ENCODE measurements at regions not wholly inside any gene's neighbourhood (a gene's known extent, or its start where the extent isn't known, plus 50 kb on each side); places are given as distances from the start of the nearest gene placed in this dataset.
"Not testable (repeated sequence)": the region's sequence is repeated elsewhere in the genome, so short reads cannot be mapped to it uniquely, and the experiment has no call there.

GRCh38 chr16:31975826-31976419, 102.3 kb downstream of the ZNF267 start:
- DNase-seq (ENCODE audit: extremely low read depth in 1 of 2, low read depth in 1 of 2) = not testable (repeated sequence)

- not testable (repeated sequence) for DNase-seq (ENCODE audit: extremely low read depth in 1 of 2, low read depth in 1 of 2)
These were observed 104.9 kb downstream of the ZNF267 start for GRCh38 chr16:31978463-31978862.

GRCh38 chr16:31981739-31982138, 108.1 kb downstream of the ZNF267 start:
- not testable (repeated sequence) for DNase-seq (ENCODE audit: extremely low read depth in 1 of 2, low read depth in 1 of 2)

- DNase-seq (ENCODE audit: extremely low read depth in 1 of 2, low read depth in 1 of 2) = not testable (repeated sequence)
These were observed 109.4 kb downstream of the ZNF267 start for GRCh38 chr16:31982986-31983385.

- not testable (repeated sequence) for DNase-seq (ENCODE audit: extremely low read depth in 1 of 2, low read depth in 1 of 2)
These were observed 110.1 kb downstream of the ZNF267 start for GRCh38 chr16:31983666-31984065.

GRCh38 chr16:31986895-31987294, 113.3 kb downstream of the ZNF267 start:
- DNase-seq (ENCODE audit: extremely low read depth in 1 of 2, low read depth in 1 of 2) = not testable (repeated sequence)

- DNase-seq (ENCODE audit: extremely low read depth in 1 of 2, low read depth in 1 of 2) = peak in 1 of 2 donors; percentile 6
These were observed 115.3 kb downstream of the ZNF267 start for GRCh38 chr16:31988595-31989581.

- not testable (repeated sequence) for DNase-seq (ENCODE audit: extremely low read depth in 1 of 2, low read depth in 1 of 2)
These were observed 116.7 kb downstream of the ZNF267 start for GRCh38 chr16:31990261-31990660.

- DNase-seq (ENCODE audit: extremely low read depth in 1 of 2, low read depth in 1 of 2) = not testable (repeated sequence)
These were observed 117.4 kb downstream of the ZNF267 start for GRCh38 chr16:31990980-31991379.

- peak; percentile 15 to 30 for DNase-seq (ENCODE audit: extremely low read depth in 1 of 2, low read depth in 1 of 2)
These were observed 122.7 kb downstream of the ZNF267 start for GRCh38 chr16:31996325-31996724.

- DNase-seq (ENCODE audit: extremely low read depth in 1 of 2, low read depth in 1 of 2) = not testable (repeated sequence)
These were observed 128.9 kb downstream of the ZNF267 start for GRCh38 chr16:32002496-32002895.

GRCh38 chr16:32003819-32004218, 130.2 kb downstream of the ZNF267 start:
- not testable (repeated sequence) for DNase-seq (ENCODE audit: extremely low read depth in 1 of 2, low read depth in 1 of 2)

- DNase-seq (ENCODE audit: extremely low read depth in 1 of 2, low read depth in 1 of 2) = peak in 1 of 2 donors; percentile 20
These were observed 165.3 kb downstream of the ZNF267 start for GRCh38 chr16:32038783-32039496.

GRCh38 chr16:32039919-32040318, 166.3 kb downstream of the ZNF267 start:
- not testable (repeated sequence) for DNase-seq (ENCODE audit: extremely low read depth in 1 of 2, low read depth in 1 of 2)

- not testable (repeated sequence) for DNase-seq (ENCODE audit: extremely low read depth in 1 of 2, low read depth in 1 of 2)
These were observed 187.0 kb upstream of the TP53TG3D start for GRCh38 chr16:32066016-32066651.

GRCh38 chr16:32071586-32071985, 181.5 kb upstream of the TP53TG3D start:
- not testable (repeated sequence) for DNase-seq (ENCODE audit: extremely low read depth in 1 of 2, low read depth in 1 of 2)

- not testable (repeated sequence) for DNase-seq (ENCODE audit: extremely low read depth in 1 of 2, low read depth in 1 of 2)
These were observed 169.2 kb upstream of the TP53TG3D start for GRCh38 chr16:32083891-32084290.

- DNase-seq (ENCODE audit: extremely low read depth in 1 of 2, low read depth in 1 of 2) = not testable (repeated sequence)
These were observed 168.3 kb upstream of the TP53TG3D start for GRCh38 chr16:32084656-32085401.

- peak in 1 of 2 donors; percentile 53 for DNase-seq (ENCODE audit: extremely low read depth in 1 of 2, low read depth in 1 of 2)
These were observed 167.5 kb upstream of the TP53TG3D start for GRCh38 chr16:32085438-32086141.
